Osteocyte (in vitro differentiated cells): ENCODE measurements at regions not wholly inside any gene's neighbourhood (a gene's known extent, or its start where the extent isn't known, plus 50 kb on each side); places are given as distances from the start of the nearest gene placed in this dataset.

Experiments used
- DNase-seq: peaks from one replicate; pipeline ENCODE4 v3.0.0; 2021; ENCODE audit warnings: mixed read lengths; ENCODE audit not compliant: unreplicated experiment; ENCODE audit errors: extremely low spot score
- H3K27ac Mint-ChIP-seq: one replicate; pipeline ENCODE4 v1.8.0; 2021; ENCODE audit warnings: mild to moderate bottlenecking, mixed read lengths; ENCODE audit not compliant: unreplicated experiment
- H3K27me3 Mint-ChIP-seq: one replicate; pipeline ENCODE4 v1.8.0; 2021; ENCODE audit warnings: mixed read lengths; ENCODE audit not compliant: unreplicated experiment
- H3K36me3 Mint-ChIP-seq: one replicate; pipeline ENCODE4 v1.8.0; 2021; ENCODE audit warnings: mixed read lengths; ENCODE audit not compliant: unreplicated experiment
- H3K4me1 Mint-ChIP-seq: one replicate; pipeline ENCODE4 v1.8.0; 2021; ENCODE audit warnings: mixed read lengths; ENCODE audit not compliant: unreplicated experiment
- H3K4me3 Mint-ChIP-seq: one replicate; pipeline ENCODE4 v1.8.0; 2021; ENCODE audit warnings: mild to moderate bottlenecking, moderate library complexity, mixed read lengths; ENCODE audit not compliant: unreplicated experiment
- H3K9me3 Mint-ChIP-seq: one replicate; pipeline ENCODE4 v1.8.0; 2021; ENCODE audit warnings: mixed read lengths; ENCODE audit not compliant: unreplicated experiment
- CTCF ChIP-seq: fragments of 200-600 bp; sonication (generic); IDR thresholded peaks from 2 replicates; pipeline ENCODE4 v1.5.0; 2021; ENCODE audit warnings: antibody characterized with exemption, mild to moderate bottlenecking, moderate library complexity

- no peak for TF ChIP-seq CTCF
- Mint-ChIP-seq H3K4me3 (no peak overlapping the region), H3K36me3 (no peaks in the 10 kb centered on the region), H3K4me1 (no peaks in the 10 kb centered on the region), H3K27ac (no peak overlapping the region), H3K9me3 (no peaks in the 10 kb centered on the region), H3K27me3 (no peaks in the 10 kb centered on the region)
- no peak for DNase-seq
Measured at GRCh38 chr15:94655249-94655880, 424.0 kb downstream of the MCTP2 start.

DNA sequence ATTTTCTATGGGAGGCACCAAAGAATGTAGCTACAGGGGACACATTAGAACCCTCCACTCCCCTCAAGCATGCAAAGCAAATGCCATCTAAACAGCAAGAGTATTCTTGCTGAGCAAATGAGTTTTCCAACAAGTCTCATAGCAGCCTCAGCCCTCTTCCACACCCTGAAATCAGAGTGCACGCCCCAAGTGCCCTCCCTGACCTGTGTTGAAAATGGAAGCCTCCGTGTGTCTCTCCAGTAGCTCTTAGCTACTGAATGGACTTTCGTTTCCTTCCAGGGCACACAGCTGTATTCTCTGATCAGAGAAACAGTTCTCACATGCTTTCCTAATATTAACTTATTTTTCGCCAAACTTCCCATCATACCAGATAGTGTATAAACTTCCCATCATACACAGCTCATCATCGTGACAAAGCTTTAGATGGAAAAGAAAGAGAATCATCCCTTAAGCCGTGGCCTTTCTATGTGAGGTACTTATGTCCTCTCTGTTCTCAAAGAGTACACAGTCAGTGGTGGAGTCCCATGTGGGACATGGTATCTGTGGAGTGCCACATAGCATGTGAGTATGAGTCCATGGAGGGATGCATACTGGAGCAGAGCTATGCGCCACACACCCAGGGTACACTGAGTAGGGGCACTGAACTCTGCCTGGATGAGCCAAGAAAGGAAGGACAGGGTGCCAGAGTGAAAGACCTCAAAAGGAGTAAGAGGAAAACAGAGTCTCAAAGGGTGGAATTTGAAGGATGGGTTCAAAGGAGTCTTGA, 434.5 kb downstream of the MCTP2 start:
- peaks cover 7% of the 10 kb centered on the region for H3K27me3 Mint-ChIP-seq
- H3K4me1 Mint-ChIP-seq = no peaks in the 10 kb centered on the region
- no peak overlapping the region for H3K4me3 Mint-ChIP-seq
- no peaks in the 10 kb centered on the region for H3K36me3 Mint-ChIP-seq
- no peak for TF ChIP-seq CTCF
- no peak overlapping the region for H3K27ac Mint-ChIP-seq
- no peaks in the 10 kb centered on the region for H3K9me3 Mint-ChIP-seq
- no peak for DNase-seq

- H3K4me3 Mint-ChIP-seq = no peak overlapping the region
- no peak for DNase-seq
- no peaks in the 10 kb centered on the region for H3K36me3 Mint-ChIP-seq
- no peaks in the 10 kb centered on the region for H3K9me3 Mint-ChIP-seq
- H3K4me1 Mint-ChIP-seq = no peaks in the 10 kb centered on the region
- TF ChIP-seq CTCF = no peak
- no peak overlapping the region for H3K27ac Mint-ChIP-seq
- peaks cover 11% of the 10 kb centered on the region for H3K27me3 Mint-ChIP-seq
Measured at GRCh38 chr15:94666553-94666952, 435.2 kb downstream of the MCTP2 start.

DNA sequence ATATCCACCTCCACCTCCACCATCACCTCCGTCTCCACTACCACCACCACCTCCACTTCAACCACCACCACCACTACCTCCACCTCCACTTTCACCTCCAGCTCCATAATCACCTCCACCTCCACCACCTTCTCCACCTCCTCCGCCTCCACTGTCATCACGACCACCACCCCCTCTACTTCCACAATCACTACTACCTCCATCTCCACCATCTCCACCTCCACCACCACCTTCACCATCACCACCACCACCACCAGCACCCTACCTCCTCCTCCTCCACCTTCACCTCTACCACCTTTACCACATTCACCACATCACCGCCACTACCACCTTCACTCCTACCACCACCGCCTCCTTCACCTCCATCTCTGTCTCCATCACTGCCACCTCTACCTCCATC, 435.7 kb downstream of the MCTP2 start:
- no peaks in the 10 kb centered on the region for H3K9me3 Mint-ChIP-seq
- no peak overlapping the region for H3K27ac Mint-ChIP-seq
- peaks cover 11% of the 10 kb centered on the region for H3K27me3 Mint-ChIP-seq
- H3K36me3 Mint-ChIP-seq = no peaks in the 10 kb centered on the region
- TF ChIP-seq CTCF = no peak
- DNase-seq = no peak
- H3K4me3 Mint-ChIP-seq = no peak overlapping the region
- no peaks in the 10 kb centered on the region for H3K4me1 Mint-ChIP-seq

GRCh38 chr15:94670438-94671034, 439.2 kb downstream of the MCTP2 start:
- Mint-ChIP-seq H3K27me3 (peaks cover 11% of the 10 kb centered on the region), H3K36me3 (no peaks in the 10 kb centered on the region), H3K4me1 (no peaks in the 10 kb centered on the region), H3K4me3 (no peak overlapping the region), H3K27ac (no peak overlapping the region), H3K9me3 (no peaks in the 10 kb centered on the region)
- TF ChIP-seq CTCF = peak; percentile 76
- no peak for DNase-seq
